ENCODE measurements at regions not wholly inside any gene's neighbourhood (a gene's known extent, or its start where the extent isn't known, plus 50 kb on each side); places are given as distances from the start of the nearest gene placed in this dataset.
A peak's percentile ranks its signal among the peaks of the same experiment; 100 is the strongest.

- 0 out of 2 replicates have a peak overlapping the region, but pooled peaks have one; percentile 14 for H3K4me3 ChIP-seq (ENCODE audit: low read depth, low read length)
- peak; percentile 99 for DNase-seq (ENCODE audit: low read depth)
- TF ChIP-seq CTCF (IDR thresholded peaks at IDR 0.05; ENCODE audit: control insufficient read depth, extremely low read depth, insufficient read depth): no peak
Measured at GRCh38 chr11:134008634-134009071, 51.9 kb upstream of the IGSF9B start.

GRCh38 chr11:134013518-134013917 lies 55.4 kb upstream of the JAM3 start:
- TF ChIP-seq CTCF (IDR thresholded peaks at IDR 0.05; ENCODE audit: control insufficient read depth, extremely low read depth, insufficient read depth): no peak
- H3K4me3 ChIP-seq (ENCODE audit: low read depth, low read length): no peak overlapping the region

GRCh38 chr11:134014511-134014910 lies 54.4 kb upstream of the JAM3 start:
- DNase-seq (ENCODE audit: low read depth): no peak
- no peak overlapping the region for H3K4me3 ChIP-seq (ENCODE audit: low read depth, low read length)
- TF ChIP-seq CTCF (IDR thresholded peaks at IDR 0.05; ENCODE audit: control insufficient read depth, extremely low read depth, insufficient read depth): 0 out of 2 replicates have a peak, but pooled peaks have one; percentile 2

More at GRCh38 chr11:134013518-134013917, 55.4 kb upstream of the JAM3 start:
- DNase-seq (ENCODE audit: low read depth): no peak

GRCh38 chr11:134015556-134015955 lies 53.3 kb upstream of the JAM3 start:
- no peak for TF ChIP-seq CTCF (IDR thresholded peaks at IDR 0.05; ENCODE audit: control insufficient read depth, extremely low read depth, insufficient read depth)
- H3K4me3 ChIP-seq (ENCODE audit: low read depth, low read length): no peak overlapping the region
- DNase-seq (ENCODE audit: low read depth): no peak

- no peak for TF ChIP-seq CTCF (IDR thresholded peaks at IDR 0.05; ENCODE audit: control insufficient read depth, extremely low read depth, insufficient read depth)
- DNase-seq (ENCODE audit: low read depth): no peak
- no peak overlapping the region for H3K4me3 ChIP-seq (ENCODE audit: low read depth, low read length)
Measured at GRCh38 chr11:134017511-134018430, 51.1 kb upstream of the JAM3 start.

Measured in LNCaP clone FGC (cell line).